ENCODE measurements at regions not wholly inside any gene's neighbourhood (a gene's known extent, or its start where the extent isn't known, plus 50 kb on each side); places are given as distances from the start of the nearest gene placed in this dataset.

GRCh38 chr3:117660941-117661817, 951.6 kb downstream of the TUSC7 start:
- Histone ChIP-seq H4K20me1 (replicated peaks; ENCODE audit: insufficient read depth) (no peaks in the 10 kb centered on the region), H3K79me2 (replicated peaks; ENCODE audit: insufficient read depth) (no peaks in the 10 kb centered on the region), H3K9me2 (ENCODE audit: insufficient read depth) (no peaks in the 10 kb centered on the region), H3K36me3 (ENCODE audit: insufficient read depth) (no peaks in the 10 kb centered on the region), H3K27ac (ENCODE audit: low read depth) (no peak overlapping the region), H2AFZ (no peak overlapping the region), H3F3A (replicated peaks; ENCODE audit: low read depth) (no peaks in the 10 kb centered on the region), H3K4me2 (no peak overlapping the region), H3K27me3 (ENCODE audit: insufficient read depth) (no peaks in the 10 kb centered on the region), H3K4me3 (no peak overlapping the region), H3K4me1 (ENCODE audit: insufficient read depth) (no peaks in the 10 kb centered on the region)
- H3K36me3 Mint-ChIP-seq (ENCODE audit: low read depth) = no peaks in the 10 kb centered on the region
- ATAC-seq (no peak), DNase-seq (ENCODE audit: low spot score) (peak; percentile 11)
- H3K27me3 Mint-ChIP-seq (ENCODE audit: insufficient read depth, low read depth, poor library complexity) = peaks cover 3% of the 10 kb centered on the region
- H3K9me3 Mint-ChIP-seq = no peaks in the 10 kb centered on the region
- no peak overlapping the region for H3K4me3 Mint-ChIP-seq
- TF ChIP-seq POLR2AphosphoS5 (IDR thresholded peaks at IDR 0.05; ENCODE audit: low read depth) = no peak
- no peak for TF ChIP-seq EZH2 (IDR thresholded peaks at IDR 0.05; ENCODE audit: low read depth, unreplicated experiment)
- no peak for TF ChIP-seq ZNF331 (CRISPR knock-in tag; IDR thresholded peaks at IDR 0.05; ENCODE audit: low read depth)
- TF ChIP-seq ZNF114 (CRISPR knock-in tag; IDR thresholded peaks at IDR 0.05) = no peak
- no peak for TF ChIP-seq ETS1 (IDR thresholded peaks at IDR 0.05)
- TF ChIP-seq REST (IDR thresholded peaks at IDR 0.05; ENCODE audit: unreplicated experiment) = no peak
- no peak for TF ChIP-seq ZNF462 (CRISPR knock-in tag; IDR thresholded peaks at IDR 0.05)
- TF ChIP-seq JUNB (IDR thresholded peaks at IDR 0.05; ENCODE audit: unreplicated experiment) = no peak
- no peak for TF ChIP-seq EZH2phosphoT487 (IDR thresholded peaks at IDR 0.05; ENCODE audit: unreplicated experiment)
- peaks cover 10% of the 10 kb centered on the region; the same call in 2 of the 3 replicates for H3K4me1 Mint-ChIP-seq
- H3K27ac Mint-ChIP-seq = no peak overlapping the region

Measured in GM23338 (cell line).